ENCODE measurements at regions not wholly inside any gene's neighbourhood (a gene's known extent, or its start where the extent isn't known, plus 50 kb on each side); places are given as distances from the start of the nearest gene placed in this dataset.
A peak's percentile ranks its signal among the peaks of the same experiment; 100 is the strongest.

DNA sequence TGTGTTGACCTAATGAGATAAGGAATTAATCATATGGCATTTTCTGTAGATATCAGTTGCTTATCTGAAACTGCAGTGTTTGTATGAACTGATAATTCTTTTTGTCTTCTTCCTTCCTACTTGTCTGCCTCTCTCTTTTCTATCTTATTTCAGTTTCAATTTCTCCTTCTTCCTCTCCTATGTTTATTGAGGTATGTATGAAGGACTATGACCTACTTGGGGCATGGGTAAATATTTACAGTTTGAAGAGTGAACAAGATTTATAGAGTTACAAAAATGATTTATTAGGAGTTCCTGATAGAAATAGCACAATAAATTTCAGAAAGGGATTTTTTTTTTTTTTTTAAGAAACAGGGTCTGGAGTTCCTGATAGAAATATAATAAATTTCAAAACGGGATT lies 88.7 kb upstream of the MUCL1 start:
- no peak overlapping the region for H3K4me3 ChIP-seq (ENCODE audit: low read depth, low read length)
- TF ChIP-seq, protein P1, sequence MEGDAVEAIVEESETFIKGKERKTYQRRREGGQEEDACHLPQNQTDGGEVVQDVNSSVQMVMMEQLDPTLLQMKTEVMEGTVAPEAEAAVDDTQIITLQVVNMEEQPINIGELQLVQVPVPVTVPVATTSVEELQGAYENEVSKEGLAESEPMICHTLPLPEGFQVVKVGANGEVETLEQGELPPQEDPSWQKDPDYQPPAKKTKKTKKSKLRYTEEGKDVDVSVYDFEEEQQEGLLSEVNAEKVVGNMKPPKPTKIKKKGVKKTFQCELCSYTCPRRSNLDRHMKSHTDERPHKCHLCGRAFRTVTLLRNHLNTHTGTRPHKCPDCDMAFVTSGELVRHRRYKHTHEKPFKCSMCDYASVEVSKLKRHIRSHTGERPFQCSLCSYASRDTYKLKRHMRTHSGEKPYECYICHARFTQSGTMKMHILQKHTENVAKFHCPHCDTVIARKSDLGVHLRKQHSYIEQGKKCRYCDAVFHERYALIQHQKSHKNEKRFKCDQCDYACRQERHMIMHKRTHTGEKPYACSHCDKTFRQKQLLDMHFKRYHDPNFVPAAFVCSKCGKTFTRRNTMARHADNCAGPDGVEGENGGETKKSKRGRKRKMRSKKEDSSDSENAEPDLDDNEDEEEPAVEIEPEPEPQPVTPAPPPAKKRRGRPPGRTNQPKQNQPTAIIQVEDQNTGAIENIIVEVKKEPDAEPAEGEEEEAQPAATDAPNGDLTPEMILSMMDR (IDR thresholded peaks at IDR 0.05; ENCODE audit: low read depth, low read length, missing control alignments): no peak
- no peak for DNase-seq (ENCODE audit: low read depth)

DNA sequence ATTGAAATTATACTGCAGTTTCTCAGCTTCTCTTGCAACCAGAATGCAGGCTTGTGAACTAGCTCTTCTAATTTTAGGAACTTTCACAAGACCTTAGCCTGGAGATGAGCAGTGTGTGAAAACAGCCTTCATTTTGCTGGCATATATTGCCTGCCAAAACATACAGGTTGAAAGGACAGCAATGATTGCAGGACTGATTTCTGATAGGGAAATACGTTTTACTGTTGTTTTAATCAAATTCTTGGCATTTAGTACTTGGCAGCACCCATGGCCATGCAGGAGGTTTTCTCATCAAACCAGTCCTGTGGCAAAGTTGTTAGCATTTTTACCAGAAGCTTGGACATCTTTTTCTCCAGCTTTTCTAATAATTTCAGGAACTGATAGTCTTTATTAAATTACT lies 91.9 kb upstream of the MUCL1 start:
- DNase-seq (ENCODE audit: low read depth): no peak
- H3K4me3 ChIP-seq (ENCODE audit: low read depth, low read length): no peak overlapping the region
- TF ChIP-seq, protein P1 (IDR thresholded peaks at IDR 0.05; ENCODE audit: low read depth, low read length, missing control alignments): no peak

DNA sequence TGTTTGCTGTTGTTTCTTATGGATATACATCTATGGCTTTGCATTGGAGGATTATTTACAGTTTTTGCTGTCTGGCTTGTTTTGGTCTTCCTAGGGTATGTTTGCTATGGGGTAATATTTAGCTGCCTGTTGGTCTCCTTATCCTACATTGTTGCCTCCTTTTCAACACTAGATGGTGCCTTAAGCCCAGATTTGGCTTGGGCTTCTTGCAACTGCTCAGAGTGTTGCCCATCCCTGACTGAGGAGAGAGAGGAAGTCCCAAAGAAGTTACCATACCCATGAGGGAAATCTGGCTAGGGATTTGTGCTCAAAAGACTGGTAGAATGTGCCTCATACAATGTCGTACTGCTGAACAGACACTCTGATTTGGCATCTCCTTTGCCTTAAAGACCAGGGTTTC lies 94.6 kb upstream of the MUCL1 start:
- H3K4me3 ChIP-seq (ENCODE audit: low read depth, low read length): no peak overlapping the region
- no peak for DNase-seq (ENCODE audit: low read depth)
- TF ChIP-seq, protein P1 (IDR thresholded peaks at IDR 0.05; ENCODE audit: low read depth, low read length, missing control alignments): peak; percentile 58

DNA sequence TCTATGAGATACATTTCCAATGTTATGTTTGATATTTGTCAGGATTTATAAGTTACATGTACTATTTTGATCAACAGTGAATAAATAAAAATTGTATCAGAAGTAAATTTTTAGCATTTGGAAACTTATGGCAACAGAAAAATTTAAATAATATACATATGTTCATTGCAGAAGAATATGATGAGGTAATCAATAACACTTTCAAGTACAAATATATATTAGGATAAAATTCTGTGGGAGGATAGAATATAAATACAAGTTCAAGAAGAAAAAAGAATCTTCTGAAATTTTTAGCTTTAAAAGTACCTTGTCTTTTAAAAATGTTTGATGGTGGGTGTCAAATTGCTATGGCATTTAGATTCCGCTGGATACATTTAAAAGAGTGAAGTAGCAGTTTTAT lies 102.8 kb upstream of the MUCL1 start:
- H3K4me3 ChIP-seq (ENCODE audit: low read depth, low read length): no peak overlapping the region
- TF ChIP-seq, protein P1 (IDR thresholded peaks at IDR 0.05; ENCODE audit: low read depth, low read length, missing control alignments): no peak
- DNase-seq (ENCODE audit: low read depth): no peak

DNA sequence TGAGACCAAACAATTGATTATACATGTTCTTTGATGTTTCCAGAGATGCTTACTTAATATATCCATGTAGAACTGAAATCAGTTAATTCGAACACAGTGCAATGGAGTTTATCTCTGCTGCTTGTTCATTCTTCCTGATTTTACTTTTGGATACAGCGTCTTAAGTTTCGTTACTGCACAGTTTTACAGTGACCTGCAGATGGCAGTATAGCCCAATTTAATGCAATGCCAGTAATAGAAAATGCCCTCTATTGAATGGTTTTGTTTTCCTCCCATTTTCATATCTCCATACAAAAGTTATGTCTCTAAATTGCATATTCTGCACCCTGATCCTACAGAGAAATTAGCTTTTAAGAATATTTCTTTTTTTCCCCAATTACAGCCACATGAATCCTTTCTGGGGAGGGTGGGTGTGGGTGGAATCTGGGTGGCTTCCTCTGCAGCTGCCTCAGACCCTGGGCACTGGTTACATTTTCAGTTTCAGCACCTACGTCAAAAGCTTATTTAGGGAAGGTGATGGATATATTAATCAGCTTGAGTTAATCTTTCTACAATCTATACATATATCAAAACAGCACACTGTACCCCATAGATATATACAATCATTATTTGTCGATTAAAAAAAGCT lies 101.1 kb upstream of the DCD start:
- DNase-seq (ENCODE audit: low read depth): peak; percentile 25
- H3K4me3 ChIP-seq (ENCODE audit: low read depth, low read length): no peak overlapping the region
- TF ChIP-seq, protein P1 (IDR thresholded peaks at IDR 0.05; ENCODE audit: low read depth, low read length, missing control alignments): peak; percentile 64

DNA sequence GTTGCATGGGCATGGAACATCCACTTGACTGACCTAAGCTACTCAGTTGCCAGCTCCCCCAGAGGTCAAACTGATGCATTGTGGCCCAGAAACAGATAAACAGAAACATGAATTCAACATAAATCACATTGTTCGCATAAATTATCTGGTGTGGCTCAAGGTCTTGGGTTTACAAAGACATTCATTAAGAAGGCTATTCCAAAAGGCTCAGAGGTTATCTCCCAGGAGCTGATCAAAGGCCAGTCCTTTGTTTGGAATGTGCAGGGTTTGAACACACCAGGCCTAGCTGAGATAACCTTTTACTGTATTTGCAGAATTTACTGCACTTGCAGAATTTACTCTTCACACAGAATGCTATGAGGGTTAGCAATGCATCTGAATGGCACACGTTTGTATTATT lies 96.4 kb upstream of the DCD start:
- no peak overlapping the region for H3K4me3 ChIP-seq (ENCODE audit: low read depth, low read length)
- TF ChIP-seq, protein P1 (IDR thresholded peaks at IDR 0.05; ENCODE audit: low read depth, low read length, missing control alignments): no peak
- DNase-seq (ENCODE audit: low read depth): no peak

DNA sequence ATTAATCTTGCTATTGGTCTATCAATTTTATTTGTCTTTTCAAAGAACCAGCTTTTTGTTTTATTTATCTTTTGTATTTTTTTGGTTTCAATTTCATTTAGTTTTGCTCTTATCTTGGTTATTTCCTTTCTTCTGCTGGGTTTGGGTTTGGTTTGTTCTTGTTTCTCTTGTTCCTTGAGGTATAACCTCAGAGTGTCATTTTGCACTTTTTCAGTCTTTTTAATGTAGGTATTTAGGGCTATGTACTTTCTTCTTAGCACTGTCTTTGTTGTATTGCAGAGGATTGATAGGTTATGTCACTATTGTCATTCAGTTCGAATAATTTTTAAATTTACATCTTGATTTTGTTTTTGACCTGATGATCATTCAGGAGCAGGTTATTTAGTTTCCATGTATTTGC lies 92.7 kb upstream of the DCD start:
- DNase-seq (ENCODE audit: low read depth): no peak

More for the DNA sequence above, 92.7 kb upstream of the DCD start:
- TF ChIP-seq, protein P1 (IDR thresholded peaks at IDR 0.05; ENCODE audit: low read depth, low read length, missing control alignments): no peak
- H3K4me3 ChIP-seq (ENCODE audit: low read depth, low read length): no peak overlapping the region

Measured in GM12864 (cell line).